GM23338 (cell line): ENCODE measurements at regions not wholly inside any gene's neighbourhood (a gene's known extent, or its start where the extent isn't known, plus 50 kb on each side); places are given as distances from the start of the nearest gene placed in this dataset.

Experiments used
- ATAC-seq: fragments of 200-7000 bp; cut with Tn5 transposase; 3 replicates; pipeline ENCODE4 v1.9.1; 2020
- DNase-seq: peaks from one replicate; pipeline ENCODE4 v3.0.0-alpha.2; 2015; ENCODE audit warnings: low spot score
- H2AFZ ChIP-seq: fragments of 200-600 bp; sonication (generic); 2 replicates; pipeline ENCODE4 v1.8.0; 2016; ENCODE audit warnings: antibody characterized with exemption, mild to moderate bottlenecking, moderate library complexity
- H3F3A ChIP-seq: fragments of 200-600 bp; sonication (generic); replicated peaks from 2 replicates; pipeline ENCODE4 v1.8.0; 2017; ENCODE audit warnings: antibody characterized with exemption, mixed run types, low read depth
- H3K27ac ChIP-seq: fragments of 200-600 bp; sonication (generic); 2 replicates; pipeline ENCODE4 v1.6.1; 2016; ENCODE audit warnings: low read depth
- H3K27me3 ChIP-seq: fragments of 200-600 bp; sonication (generic); 2 replicates; pipeline ENCODE4 v1.8.0; 2016; ENCODE audit warnings: mild to moderate bottlenecking, mixed run types, moderate library complexity; ENCODE audit not compliant: insufficient read depth
- H3K36me3 ChIP-seq: fragments of 200-600 bp; sonication (generic); 2 replicates; pipeline ENCODE4 v1.8.0; 2016; ENCODE audit warnings: mild to moderate bottlenecking; ENCODE audit not compliant: insufficient read depth
- H3K4me1 ChIP-seq: fragments of 200-600 bp; sonication (generic); 2 replicates; pipeline ENCODE4 v1.8.0; 2016; ENCODE audit warnings: mild to moderate bottlenecking, moderate library complexity; ENCODE audit not compliant: insufficient read depth
- H3K4me2 ChIP-seq: fragments of 200-600 bp; sonication (generic); 2 replicates; pipeline ENCODE4 v1.7.1; 2017; ENCODE audit warnings: mixed run types
- H3K4me3 ChIP-seq: fragments of 200-600 bp; sonication (generic); 2 replicates; pipeline ENCODE4 v1.6.1; 2016; ENCODE audit warnings: mixed run types
- H3K79me2 ChIP-seq: fragments of 200-600 bp; sonication (generic); replicated peaks from 2 replicates; pipeline ENCODE4 v1.8.0; 2017; ENCODE audit warnings: mild to moderate bottlenecking; ENCODE audit not compliant: insufficient read depth
- H3K9me2 ChIP-seq: fragments of 200-600 bp; sonication (generic); 2 replicates; pipeline ENCODE4 v1.8.0; 2017; ENCODE audit not compliant: insufficient read depth
- H4K20me1 ChIP-seq: fragments of 200-600 bp; sonication (generic); replicated peaks from 2 replicates; pipeline ENCODE4 v1.8.0; 2017; ENCODE audit warnings: mild to moderate bottlenecking; ENCODE audit not compliant: insufficient read depth
- H3K27ac Mint-ChIP-seq: 2 replicates; pipeline ENCODE4 v1.8.0; 2020; ENCODE audit warnings: inconsistent platforms, mild to moderate bottlenecking, moderate library complexity, mixed read lengths
- H3K27me3 Mint-ChIP-seq: 3 replicates; pipeline ENCODE4 v1.8.0; 2022; ENCODE audit warnings: low read depth, mild to moderate bottlenecking, moderate library complexity, mixed read lengths, inconsistent platforms; ENCODE audit not compliant: insufficient read depth, poor library complexity
- H3K36me3 Mint-ChIP-seq: 3 replicates; pipeline ENCODE4 v1.8.0; 2021; ENCODE audit warnings: low read depth, mild to moderate bottlenecking, inconsistent platforms, moderate library complexity, mixed read lengths
- H3K4me1 Mint-ChIP-seq: 3 replicates; pipeline ENCODE4 v1.8.0; 2020; ENCODE audit warnings: mild to moderate bottlenecking, inconsistent platforms, mixed read lengths
- H3K4me3 Mint-ChIP-seq: 3 replicates; pipeline ENCODE4 v1.8.0; 2021; ENCODE audit warnings: moderate library complexity, mild to moderate bottlenecking, inconsistent platforms, mixed read lengths
- H3K9me3 Mint-ChIP-seq: 3 replicates; pipeline ENCODE4 v1.8.0; 2020; ENCODE audit warnings: moderate library complexity, mild to moderate bottlenecking, inconsistent platforms, mixed read lengths
- CREB1 ChIP-seq: fragments of 250-450 bp; sonication (Bioruptor Pico); IDR thresholded peaks from 2 replicates; pipeline ENCODE4 v1.5.0; 2020; ENCODE audit warnings: low read depth, mild to moderate bottlenecking, moderate library complexity
- CTCF ChIP-seq, 2 experiments: fragments of 200-600 bp in 1 of 2; sonication (generic) in 1 of 2; conservative IDR thresholded peaks; 2 replicates each; pipeline versions ENCODE4 v1.5.1 to v1.6.1; 2016 to 2017; ENCODE audit warnings: antibody characterized with exemption in 2 of 2, low read depth in 2 of 2, mild to moderate bottlenecking in 2 of 2, moderate library complexity in 1 of 2
- EZH2 ChIP-seq: fragments of 200-600 bp; sonication (generic); IDR thresholded peaks from one replicate; pipeline ENCODE4 v1.8.0; 2017; ENCODE audit warnings: antibody characterized with exemption, mild to moderate bottlenecking, low read depth; ENCODE audit not compliant: unreplicated experiment
- EZH2phosphoT487 ChIP-seq: fragments of 200-600 bp; sonication (generic); IDR thresholded peaks from one replicate; pipeline ENCODE4 v1.8.1; 2018; ENCODE audit warnings: antibody characterized with exemption; ENCODE audit not compliant: unreplicated experiment
- JUNB ChIP-seq: IDR thresholded peaks from one replicate; pipeline ENCODE4 v1.6.1; 2016; ENCODE audit warnings: antibody characterized with exemption; ENCODE audit not compliant: unreplicated experiment
- NANOG ChIP-seq: IDR thresholded peaks from 2 replicates; pipeline ENCODE4 v1.6.1; 2016; ENCODE audit warnings: antibody characterized with exemption, borderline replicate concordance
- POLR2AphosphoS5 ChIP-seq: IDR thresholded peaks from 2 replicates; pipeline ENCODE4 v1.6.1; 2016; ENCODE audit warnings: antibody characterized with exemption, low read depth
- REST ChIP-seq: IDR thresholded peaks from one replicate; pipeline ENCODE4 v1.6.1; 2018; ENCODE audit warnings: antibody characterized with exemption; ENCODE audit not compliant: unreplicated experiment
- STAT1 ChIP-seq: IDR thresholded peaks from one replicate; pipeline ENCODE4 v1.6.1; 2016; ENCODE audit warnings: antibody characterized with exemption; ENCODE audit not compliant: unreplicated experiment
- ZNF114 ChIP-seq: fragments of 250-450 bp; sonication (Bioruptor Pico); IDR thresholded peaks from 2 replicates; pipeline ENCODE4 v1.5.0; 2020; ENCODE audit warnings: mild to moderate bottlenecking, moderate library complexity
- ZNF331 ChIP-seq: fragments of 250-450 bp; sonication (Bioruptor Pico); IDR thresholded peaks from 2 replicates; pipeline ENCODE4 v1.5.0; 2020; ENCODE audit warnings: low read depth, mild to moderate bottlenecking, moderate library complexity
- TF ChIP-seq, protein P1 (sequence below): IDR thresholded peaks from 2 replicates; pipeline ENCODE4 v1.6.1; 2016; ENCODE audit warnings: antibody characterized with exemption

GRCh38 chr18:50475538-50476193 is 84.2 kb upstream of the MAPK4 start (continued):
- no peak for TF ChIP-seq JUNB

GRCh38 chr18:50492097-50492496 is 67.8 kb upstream of the MAPK4 start:
- H3K79me2 ChIP-seq, result no peaks in the 10 kb centered on the region
- Mint-ChIP-seq H3K36me3 (no peaks in the 10 kb centered on the region; the same call in 2 of the 3 replicates), H3K27me3 (no peaks in the 10 kb centered on the region), H3K4me1 (no peaks in the 10 kb centered on the region), H3K4me3 (no peak overlapping the region), H3K9me3 (peaks cover 18% of the 10 kb centered on the region), H3K27ac (no peak overlapping the region)
- H3K4me2 ChIP-seq, result no peak overlapping the region
- DNase-seq, result peak; percentile 20
- no peak overlapping the region for H3K4me3 ChIP-seq
- no peak for ATAC-seq
- H2AFZ ChIP-seq, result no peak overlapping the region; the same call in 1 of the 2 replicates
- no peak overlapping the region for H3K27ac ChIP-seq
- H3K27me3 ChIP-seq, result no peaks in the 10 kb centered on the region
- no peaks in the 10 kb centered on the region for H3F3A ChIP-seq
- H3K36me3 ChIP-seq, result no peaks in the 10 kb centered on the region
- no peaks in the 10 kb centered on the region for H3K4me1 ChIP-seq
- no peaks in the 10 kb centered on the region for H4K20me1 ChIP-seq
- H3K9me2 ChIP-seq, result peaks cover 13% of the 10 kb centered on the region; the same call in 1 of the 2 replicates
- TF ChIP-seq CTCF (conservative IDR thresholded peaks at IDR 0.05; ENCODE audit: low read depth in 2 of 2) (peak in 1 of 2 experiments; percentile 43; a peak in 2 of 4 replicates), POLR2AphosphoS5 (no peak)
- TF ChIP-seq, protein P1, sequence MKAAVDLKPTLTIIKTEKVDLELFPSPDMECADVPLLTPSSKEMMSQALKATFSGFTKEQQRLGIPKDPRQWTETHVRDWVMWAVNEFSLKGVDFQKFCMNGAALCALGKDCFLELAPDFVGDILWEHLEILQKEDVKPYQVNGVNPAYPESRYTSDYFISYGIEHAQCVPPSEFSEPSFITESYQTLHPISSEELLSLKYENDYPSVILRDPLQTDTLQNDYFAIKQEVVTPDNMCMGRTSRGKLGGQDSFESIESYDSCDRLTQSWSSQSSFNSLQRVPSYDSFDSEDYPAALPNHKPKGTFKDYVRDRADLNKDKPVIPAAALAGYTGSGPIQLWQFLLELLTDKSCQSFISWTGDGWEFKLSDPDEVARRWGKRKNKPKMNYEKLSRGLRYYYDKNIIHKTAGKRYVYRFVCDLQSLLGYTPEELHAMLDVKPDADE, result no peak

- Mint-ChIP-seq H3K4me1 (no peaks in the 10 kb centered on the region), H3K27me3 (no peaks in the 10 kb centered on the region), H3K36me3 (no peaks in the 10 kb centered on the region; the same call in 2 of the 3 replicates), H3K4me3 (no peak overlapping the region), H3K27ac (no peak overlapping the region), H3K9me3 (peaks cover 16% of the 10 kb centered on the region)
- Histone ChIP-seq H3K4me3 (no peak overlapping the region), H3K9me2 (peaks cover 13% of the 10 kb centered on the region; the same call in 1 of the 2 replicates), H2AFZ (no peak overlapping the region), H3K79me2 (no peaks in the 10 kb centered on the region), H3K4me1 (no peaks in the 10 kb centered on the region), H3K27ac (no peak overlapping the region), H4K20me1 (no peaks in the 10 kb centered on the region), H3K4me2 (no peak overlapping the region), H3K27me3 (no peaks in the 10 kb centered on the region), H3K36me3 (no peaks in the 10 kb centered on the region), H3F3A (no peaks in the 10 kb centered on the region)
- DNase-seq (no peak), ATAC-seq (no peak)
- TF ChIP-seq EZH2 (no peak), CREB1 (no peak), EZH2phosphoT487 (no peak), ZNF114 (CRISPR knock-in tag) (no peak), ZNF331 (CRISPR knock-in tag) (no peak), NANOG (no peak), POLR2AphosphoS5 (no peak), JUNB (no peak), STAT1 (no peak), CTCF (conservative IDR thresholded peaks at IDR 0.05; ENCODE audit: low read depth in 2 of 2) (no peak), REST (no peak)
- TF ChIP-seq, protein P1, result no peak
Observed at GRCh38 chr18:50494569-50494968, 65.3 kb upstream of the MAPK4 start.
